ENCODE measurements at regions not wholly inside any gene's neighbourhood (a gene's known extent, or its start where the extent isn't known, plus 50 kb on each side); places are given as distances from the start of the nearest gene placed in this dataset.

DNA sequence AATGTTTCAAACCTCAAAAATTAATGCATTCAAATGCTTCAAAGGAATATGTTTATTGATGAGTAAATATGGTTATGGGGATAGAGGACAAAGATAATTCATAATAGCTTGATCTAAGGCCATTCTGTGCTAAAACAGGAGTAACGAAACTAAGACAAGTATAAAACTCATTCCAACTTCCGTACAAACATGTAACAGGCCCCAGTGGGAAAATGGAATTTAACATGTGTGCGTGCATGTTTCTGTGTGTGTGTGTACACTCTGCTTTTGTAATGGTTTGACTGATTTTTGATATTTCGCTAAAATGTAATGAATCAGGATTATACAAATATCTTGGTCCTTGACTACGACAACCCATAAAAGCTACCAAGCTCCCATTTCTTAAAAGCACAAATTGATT lies 91.0 kb downstream of the KLF12 start:
- no peaks in the 10 kb centered on the region for H3K9me3 ChIP-seq
- DNase-seq: no peak
- H3K27me3 ChIP-seq: no peaks in the 10 kb centered on the region
- H3K4me1 ChIP-seq: no peaks in the 10 kb centered on the region
- H3K27ac ChIP-seq: no peak overlapping the region
- no peak overlapping the region for H3K4me3 ChIP-seq
- no peaks in the 10 kb centered on the region for H3K36me3 ChIP-seq
- TF ChIP-seq, protein P1, sequence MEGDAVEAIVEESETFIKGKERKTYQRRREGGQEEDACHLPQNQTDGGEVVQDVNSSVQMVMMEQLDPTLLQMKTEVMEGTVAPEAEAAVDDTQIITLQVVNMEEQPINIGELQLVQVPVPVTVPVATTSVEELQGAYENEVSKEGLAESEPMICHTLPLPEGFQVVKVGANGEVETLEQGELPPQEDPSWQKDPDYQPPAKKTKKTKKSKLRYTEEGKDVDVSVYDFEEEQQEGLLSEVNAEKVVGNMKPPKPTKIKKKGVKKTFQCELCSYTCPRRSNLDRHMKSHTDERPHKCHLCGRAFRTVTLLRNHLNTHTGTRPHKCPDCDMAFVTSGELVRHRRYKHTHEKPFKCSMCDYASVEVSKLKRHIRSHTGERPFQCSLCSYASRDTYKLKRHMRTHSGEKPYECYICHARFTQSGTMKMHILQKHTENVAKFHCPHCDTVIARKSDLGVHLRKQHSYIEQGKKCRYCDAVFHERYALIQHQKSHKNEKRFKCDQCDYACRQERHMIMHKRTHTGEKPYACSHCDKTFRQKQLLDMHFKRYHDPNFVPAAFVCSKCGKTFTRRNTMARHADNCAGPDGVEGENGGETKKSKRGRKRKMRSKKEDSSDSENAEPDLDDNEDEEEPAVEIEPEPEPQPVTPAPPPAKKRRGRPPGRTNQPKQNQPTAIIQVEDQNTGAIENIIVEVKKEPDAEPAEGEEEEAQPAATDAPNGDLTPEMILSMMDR (IDR thresholded peaks at IDR 0.05): no peak
- ATAC-seq: no peak
- intact Hi-C loops (cut with DNase I): no loop called here

DNA sequence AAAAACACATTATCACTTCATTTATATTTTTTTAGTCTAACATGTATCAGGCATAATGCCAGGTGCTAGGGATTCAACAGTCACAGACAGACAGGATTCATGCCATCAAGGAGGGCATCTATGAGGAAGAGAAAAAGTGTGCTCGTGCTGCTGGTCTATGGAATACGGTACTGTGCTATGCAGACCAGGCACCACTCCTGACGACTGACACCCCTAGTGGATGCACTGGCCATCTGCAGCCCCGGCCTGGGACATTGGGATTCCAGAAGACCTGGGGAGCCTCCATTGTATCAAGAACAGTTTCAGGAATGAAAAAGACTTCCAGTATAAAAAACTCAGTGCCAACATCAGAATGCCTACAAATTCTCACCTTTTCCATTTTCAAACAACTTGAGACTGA lies 94.0 kb downstream of the KLF12 start:
- ATAC-seq (peak; percentile 79), DNase-seq (no peak)
- Histone ChIP-seq H3K36me3 (no peaks in the 10 kb centered on the region), H3K4me1 (no peaks in the 10 kb centered on the region), H3K9me3 (no peaks in the 10 kb centered on the region), H3K4me3 (no peak overlapping the region), H3K27me3 (no peaks in the 10 kb centered on the region), H3K27ac (no peak overlapping the region)
- intact Hi-C loops (cut with DNase I): no loop called here
- TF ChIP-seq, protein P1 (IDR thresholded peaks at IDR 0.05): peak; percentile 48

DNA sequence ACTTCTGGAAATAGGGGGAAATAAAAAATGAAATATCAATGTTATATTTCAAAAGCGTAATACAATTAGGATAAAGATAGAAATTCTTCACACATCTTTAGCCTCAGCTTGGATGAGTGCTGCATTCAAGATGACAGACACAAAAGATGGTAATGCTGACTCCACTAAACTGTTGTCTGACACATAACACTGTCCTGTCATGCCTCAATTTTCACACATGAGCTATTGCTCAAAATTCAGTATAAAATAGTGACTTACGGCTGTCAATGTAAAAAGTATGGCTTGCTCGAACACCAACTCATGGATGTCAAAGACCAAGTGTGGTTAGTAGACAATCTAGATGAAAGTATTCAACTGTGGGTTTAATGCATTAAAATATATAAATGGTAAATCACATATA lies 94.5 kb downstream of the KLF12 start:
- H3K9me3 ChIP-seq: no peaks in the 10 kb centered on the region

DNA sequence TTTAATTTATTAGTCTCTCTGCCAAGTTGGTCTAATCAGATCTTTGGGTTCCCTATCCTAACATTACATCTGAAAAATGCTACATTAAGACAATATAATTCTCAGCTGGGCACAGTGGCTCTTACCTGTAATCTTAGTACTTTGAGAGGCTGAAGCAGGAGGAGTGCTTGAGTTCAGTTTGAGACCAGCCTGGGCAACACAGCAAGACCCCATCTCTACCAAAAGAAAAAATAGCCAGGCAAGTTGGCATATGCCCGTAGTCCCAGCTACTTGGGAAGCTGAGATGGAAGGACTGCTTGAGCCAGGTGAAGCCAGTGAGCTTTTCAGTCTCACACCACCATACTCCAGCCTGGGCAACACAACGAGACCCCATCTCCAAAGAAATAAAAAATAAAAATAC lies 95.0 kb downstream of the KLF12 start:
- DNase-seq (no peak), ATAC-seq (no peak)
- H3K9me3 ChIP-seq: no peaks in the 10 kb centered on the region
- H3K27me3 ChIP-seq: no peaks in the 10 kb centered on the region
- H3K4me3 ChIP-seq: no peak overlapping the region
- H3K4me1 ChIP-seq: no peaks in the 10 kb centered on the region
- H3K36me3 ChIP-seq: no peaks in the 10 kb centered on the region
- H3K27ac ChIP-seq: no peak overlapping the region
- TF ChIP-seq, protein P1 (IDR thresholded peaks at IDR 0.05): no peak
- intact Hi-C loops (cut with DNase I): no loop called here

More for the DNA sequence above, 94.5 kb downstream of the KLF12 start:
- DNase-seq (no peak), ATAC-seq (no peak)
- Histone ChIP-seq H3K27ac (no peak overlapping the region), H3K4me1 (no peaks in the 10 kb centered on the region), H3K27me3 (no peaks in the 10 kb centered on the region), H3K36me3 (no peaks in the 10 kb centered on the region), H3K4me3 (no peak overlapping the region)
- intact Hi-C loops (cut with DNase I): no loop called here
- TF ChIP-seq, protein P1 (IDR thresholded peaks at IDR 0.05): no peak

DNA sequence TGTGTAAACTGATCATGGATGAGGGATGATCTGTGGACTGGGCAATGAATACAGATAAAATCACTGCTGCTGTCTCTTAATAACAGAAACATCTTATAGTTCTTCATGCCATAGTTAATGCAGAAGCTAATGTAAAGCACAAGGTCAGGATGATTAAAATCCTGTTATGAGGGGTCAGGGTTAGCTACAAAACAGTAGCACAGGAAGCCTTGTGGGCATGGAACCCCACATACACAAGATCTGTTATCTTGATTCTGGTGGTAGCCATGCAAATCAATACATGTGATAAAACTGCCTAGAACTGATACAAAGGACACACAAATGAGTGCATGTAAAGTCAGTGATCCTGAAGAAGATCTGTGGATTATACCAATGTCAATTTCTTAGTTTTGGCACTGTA lies 96.4 kb downstream of the KLF12 start:
- Histone ChIP-seq H3K4me3 (no peak overlapping the region), H3K27ac (no peak overlapping the region), H3K9me3 (no peaks in the 10 kb centered on the region), H3K4me1 (no peaks in the 10 kb centered on the region), H3K27me3 (no peaks in the 10 kb centered on the region), H3K36me3 (no peaks in the 10 kb centered on the region)
- ATAC-seq (no peak), DNase-seq (no peak)
- TF ChIP-seq, protein P1 (IDR thresholded peaks at IDR 0.05): no peak
- intact Hi-C loops (cut with DNase I): no loop called here

DNA sequence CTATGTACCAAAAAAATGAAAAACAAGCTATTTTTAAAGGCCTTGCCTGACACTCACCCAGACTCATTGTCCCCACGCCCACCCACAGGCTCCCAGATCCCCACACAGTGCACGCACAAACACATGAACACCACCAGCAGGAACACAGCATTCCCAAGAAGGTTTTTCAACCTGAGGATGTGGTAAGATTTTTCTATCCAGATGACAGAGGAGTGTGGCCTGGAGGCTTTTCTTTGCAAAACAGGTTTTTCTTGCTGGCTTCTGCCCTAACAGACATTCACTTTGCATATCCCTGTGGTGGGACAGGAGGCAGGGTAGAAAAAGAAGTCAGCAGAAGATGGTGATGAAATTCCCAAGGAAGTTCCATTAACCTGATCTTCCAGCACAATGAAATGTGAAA lies 97.8 kb downstream of the KLF12 start:
- TF ChIP-seq, protein P1 (IDR thresholded peaks at IDR 0.05): no peak
- intact Hi-C loops (cut with DNase I): no loop called here
- no peak overlapping the region for H3K4me3 ChIP-seq
- H3K27ac ChIP-seq: no peak overlapping the region
- DNase-seq (no peak), ATAC-seq (no peak)
- H3K9me3 ChIP-seq: no peaks in the 10 kb centered on the region
- H3K36me3 ChIP-seq: no peaks in the 10 kb centered on the region
- H3K27me3 ChIP-seq: no peaks in the 10 kb centered on the region
- H3K4me1 ChIP-seq: no peaks in the 10 kb centered on the region

Measured in upper lobe of right lung (tissue), 1 donor.